HT-29 (cell line): ENCODE measurements at regions not wholly inside any gene's neighbourhood (a gene's known extent, or its start where the extent isn't known, plus 50 kb on each side); places are given as distances from the start of the nearest gene placed in this dataset.
A peak's percentile ranks its signal among the peaks of the same experiment; 100 is the strongest.

Experiments used
- DNase-seq: peaks from one replicate; pipeline ENCODE4 v3.0.0-alpha.2; 2015; ENCODE audit warnings: low spot score

DNA sequence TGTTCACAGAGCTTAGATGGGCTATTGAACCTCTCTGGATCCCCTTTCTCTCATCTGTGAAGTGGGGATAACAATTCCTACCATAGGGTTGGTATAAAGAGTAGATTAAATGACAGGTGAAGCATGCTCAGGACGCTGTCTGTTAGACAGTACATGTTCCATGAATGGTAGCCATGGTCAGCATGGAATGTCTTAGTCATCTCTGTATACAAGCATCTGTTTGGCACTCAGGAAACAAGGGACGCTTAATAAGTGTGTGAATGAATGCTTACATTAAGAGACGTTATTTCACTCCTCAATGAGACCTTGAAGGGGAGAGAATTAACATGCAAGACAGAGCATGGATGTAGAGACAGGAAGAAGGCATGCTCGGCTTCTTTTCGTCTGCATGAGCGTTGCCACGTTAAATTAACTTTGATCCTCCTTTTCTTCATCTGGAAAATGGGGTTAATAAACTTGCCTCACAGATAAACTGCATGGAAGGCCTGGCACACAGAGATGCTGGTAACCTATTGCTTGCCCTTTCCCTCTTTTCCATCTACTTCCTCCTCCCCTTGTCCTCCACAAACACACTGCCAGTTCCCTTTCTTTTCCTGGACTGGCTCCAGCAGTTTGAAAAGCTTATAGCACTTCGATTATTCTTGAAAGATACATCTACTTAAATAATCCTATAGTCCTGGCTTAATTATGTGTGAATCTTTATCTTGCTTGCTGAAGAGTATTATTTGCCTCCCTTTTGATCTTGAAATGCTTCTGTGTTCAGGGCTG lies 267.2 kb upstream of the MTNR1B start:
- DNase-seq = no peak

DNA sequence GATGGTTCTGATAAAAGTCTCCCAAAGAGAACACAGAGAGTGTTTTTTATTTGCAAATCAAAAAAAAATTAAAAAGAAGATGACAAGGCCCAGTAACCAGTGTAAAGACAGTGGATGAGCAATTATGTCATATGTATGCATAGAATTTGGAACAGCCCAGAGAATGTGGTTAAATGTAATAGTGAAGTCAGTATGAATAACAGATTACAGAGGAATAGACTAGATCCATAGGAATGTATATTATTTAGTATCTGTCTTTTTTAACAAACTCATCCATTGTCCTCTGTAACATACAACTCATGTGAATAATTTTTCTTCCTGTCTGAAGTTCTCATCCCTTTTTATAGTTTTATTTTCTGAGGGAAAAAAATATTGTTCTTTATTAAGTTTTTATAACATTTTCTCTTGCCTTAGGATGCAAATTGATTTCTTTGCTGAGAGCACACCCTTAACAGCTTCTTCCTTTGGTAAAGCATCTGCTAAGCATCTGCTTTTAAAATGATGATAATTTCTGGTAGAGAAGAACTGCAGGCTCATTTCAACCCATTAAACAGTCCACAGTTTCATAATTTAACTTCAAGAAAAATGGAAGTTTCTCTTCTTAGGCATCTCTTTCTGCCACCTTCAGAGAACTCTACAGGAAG lies 266.5 kb upstream of the MTNR1B start:
- no peak for DNase-seq

DNA sequence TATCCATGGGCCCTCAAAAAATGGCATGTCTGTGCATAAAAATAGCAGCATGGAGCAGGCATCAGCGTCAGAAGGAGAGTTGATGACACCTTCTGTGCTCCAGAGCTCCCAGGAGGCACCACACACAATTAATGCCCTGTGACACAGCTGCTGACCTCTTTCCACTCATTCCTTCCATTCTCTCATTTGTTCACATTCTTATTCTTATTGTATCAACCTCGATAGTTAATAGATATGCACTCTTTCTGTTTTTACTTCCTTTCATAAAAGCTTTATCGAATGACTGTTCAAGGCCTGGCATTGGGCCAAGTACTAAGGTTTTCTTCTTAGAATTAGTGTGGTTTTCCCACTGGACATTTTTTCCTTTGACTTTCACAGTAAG lies 266.0 kb upstream of the MTNR1B start:
- no peak for DNase-seq

DNA sequence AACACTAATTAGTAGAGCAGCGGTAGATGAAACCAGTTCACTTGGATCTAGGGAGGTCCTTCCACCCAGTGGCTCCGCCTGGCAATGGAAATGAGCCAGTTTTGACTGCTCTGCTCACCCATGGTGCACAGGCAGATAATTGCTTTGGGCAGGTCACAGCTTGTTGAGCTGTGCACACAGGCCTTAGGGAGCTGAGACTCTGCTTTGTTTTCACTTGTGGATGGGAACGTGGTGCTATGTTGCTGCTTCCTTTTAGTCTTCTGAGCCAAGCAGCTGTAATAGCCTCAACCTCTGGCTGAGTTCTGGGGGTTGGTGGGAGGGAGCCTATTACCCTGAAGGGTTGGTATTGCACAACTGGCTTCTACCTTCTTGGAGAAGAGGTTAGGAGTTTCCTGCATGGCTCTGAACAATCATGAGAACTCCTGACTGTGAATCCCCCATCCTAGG lies 262.3 kb upstream of the MTNR1B start:
- DNase-seq = no peak

DNA sequence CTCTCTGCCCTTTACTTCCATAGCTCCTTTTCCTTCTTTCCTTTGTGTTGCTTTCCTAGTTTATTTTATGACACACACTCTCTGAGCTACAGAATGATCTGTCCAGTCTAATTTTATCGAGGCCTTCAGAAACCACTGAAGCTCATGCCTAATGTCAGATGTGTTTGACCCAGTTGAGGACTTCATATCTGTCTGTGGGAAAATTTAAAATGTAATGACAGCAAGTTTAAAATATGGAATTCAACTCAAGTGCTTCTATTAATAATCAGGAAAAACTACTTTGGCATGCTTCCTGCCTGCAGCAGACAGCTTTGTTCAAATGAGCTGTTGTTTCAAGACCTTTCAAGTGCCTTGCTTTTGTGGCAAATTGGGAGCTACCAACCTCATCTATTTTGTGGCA lies 261.8 kb upstream of the MTNR1B start:
- no peak for DNase-seq

DNA sequence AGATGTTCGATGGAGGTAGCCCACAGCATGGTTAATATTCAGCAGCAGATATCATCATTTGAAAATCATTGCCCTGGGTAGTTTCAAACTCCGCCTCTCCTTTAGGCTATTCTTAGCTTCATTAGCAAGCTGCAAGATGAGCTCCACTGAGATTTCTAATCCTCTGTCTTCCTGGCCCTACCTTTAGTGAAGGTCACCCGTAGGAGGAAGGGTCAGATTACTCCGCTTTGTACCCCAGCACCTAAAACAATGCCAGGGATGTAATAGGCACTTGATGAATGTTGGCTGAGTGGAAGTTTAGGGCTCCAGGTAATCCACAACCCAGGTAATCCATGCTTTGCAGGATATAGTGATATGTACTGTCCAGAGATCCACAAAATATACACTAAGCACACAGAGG lies 260.1 kb upstream of the MTNR1B start:
- no peak for DNase-seq

DNA sequence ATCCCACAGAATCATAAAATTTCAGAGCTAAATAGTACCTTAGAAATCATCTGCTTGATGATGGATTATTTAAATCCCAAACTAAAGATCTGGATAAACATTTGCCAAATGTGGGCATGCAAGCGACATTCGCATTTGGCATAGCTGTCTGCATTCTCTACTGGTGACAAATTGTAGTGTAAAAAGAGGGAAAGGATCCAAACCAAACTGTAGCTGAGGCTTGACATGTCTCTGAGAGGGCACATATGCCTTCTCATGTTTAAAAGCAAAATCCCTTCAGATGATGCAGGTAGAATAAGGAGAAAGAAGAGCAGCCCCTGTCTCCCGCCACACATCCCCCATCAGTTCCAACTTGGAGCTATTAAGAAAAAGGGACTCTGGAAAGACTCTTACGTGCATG lies 257.5 kb upstream of the MTNR1B start:
- no peak for DNase-seq

DNA sequence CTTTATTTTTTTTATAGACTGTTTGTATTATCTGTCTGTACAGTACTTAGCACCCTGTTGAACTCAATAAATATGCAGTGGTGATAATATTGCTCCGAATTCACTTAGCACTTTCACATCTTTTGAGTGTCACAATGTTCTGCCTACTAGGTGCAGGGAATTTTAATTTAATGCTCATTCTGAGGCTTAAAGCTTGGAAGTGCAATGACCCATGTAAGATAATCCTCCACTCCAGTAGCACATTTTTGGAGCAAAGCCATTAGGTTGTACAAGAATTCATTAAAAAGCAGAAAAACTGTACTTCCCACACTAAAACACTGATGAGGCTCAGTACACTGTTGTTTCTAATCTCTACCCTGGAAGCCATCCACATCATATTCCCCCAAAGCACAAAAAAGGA lies 255.3 kb upstream of the MTNR1B start:
- no peak for DNase-seq

DNA sequence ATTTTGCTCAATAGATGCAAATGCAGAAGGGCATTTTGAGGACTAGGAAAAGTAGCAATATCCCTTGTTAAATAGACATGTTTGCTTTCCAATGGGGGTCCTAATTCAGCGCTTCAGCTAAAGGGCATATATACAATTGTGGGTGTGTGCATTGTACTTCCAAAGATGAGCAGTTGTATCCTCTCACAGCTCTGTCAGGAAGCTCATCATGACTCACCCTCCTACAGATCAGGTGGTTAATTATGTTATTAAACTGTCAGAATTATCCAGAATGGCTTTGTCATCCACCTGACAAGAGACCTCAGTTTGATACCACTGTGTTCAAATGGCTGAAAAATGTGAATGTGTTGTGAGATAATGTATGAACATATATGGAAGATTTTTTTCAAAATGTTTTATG lies 252.2 kb upstream of the MTNR1B start:
- no peak for DNase-seq

DNA sequence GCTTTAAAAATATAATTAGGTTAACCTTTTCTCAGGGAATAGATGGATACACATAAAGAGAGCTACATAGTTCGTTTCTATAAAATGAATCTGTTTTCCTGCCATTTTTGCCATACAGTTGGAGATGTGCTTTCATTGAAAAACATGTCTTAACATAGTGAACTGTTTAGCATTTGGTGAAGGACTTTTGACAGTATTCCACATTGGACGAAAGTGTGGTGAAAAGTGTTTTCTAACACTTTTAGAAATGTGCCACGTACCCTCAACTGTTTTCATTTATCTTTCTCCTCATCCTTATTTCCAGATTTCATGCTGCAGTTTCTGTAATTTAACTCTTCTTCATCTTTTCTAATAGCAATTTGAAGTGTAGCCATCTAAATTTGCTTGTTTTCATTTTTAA lies 249.1 kb upstream of the MTNR1B start:
- DNase-seq = no peak

DNA sequence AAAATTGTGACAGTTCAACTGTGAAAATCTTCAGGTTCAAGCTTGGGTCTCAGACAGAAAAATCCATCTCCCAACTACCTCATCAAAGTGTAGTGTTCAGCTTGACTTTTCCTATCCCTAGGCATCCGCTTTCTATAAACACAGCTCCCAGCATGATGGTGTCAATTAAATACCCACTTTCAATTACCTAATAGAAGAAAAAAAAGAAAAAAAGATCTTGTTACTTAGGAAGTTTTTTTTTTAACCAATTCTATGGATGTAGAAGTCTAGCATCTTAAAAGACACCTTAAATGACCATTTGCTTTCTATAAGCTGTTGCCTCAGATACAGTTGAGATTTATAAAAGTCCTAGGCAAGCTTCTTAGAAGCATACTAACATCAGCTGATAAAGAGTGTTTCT lies 244.1 kb upstream of the MTNR1B start:
- DNase-seq = no peak

DNA sequence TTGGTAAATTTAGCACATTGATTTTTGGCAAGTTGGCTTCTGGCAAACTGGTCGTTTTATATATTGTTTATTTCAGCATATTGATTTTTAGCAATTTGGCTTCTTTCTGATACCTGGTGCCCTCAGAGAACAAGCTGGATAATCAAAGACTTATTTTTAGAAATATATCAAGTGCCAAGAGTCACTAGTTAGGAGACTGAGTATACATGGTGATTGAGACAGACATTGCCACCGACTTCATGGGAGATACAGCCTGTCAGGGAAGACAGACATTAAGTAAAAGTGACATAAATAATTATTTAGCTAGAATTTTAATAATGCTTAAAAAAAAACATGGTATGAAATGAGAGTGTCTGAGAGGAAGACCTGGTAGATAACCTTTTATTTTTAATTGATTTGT lies 242.3 kb upstream of the MTNR1B start:
- DNase-seq = no peak

DNA sequence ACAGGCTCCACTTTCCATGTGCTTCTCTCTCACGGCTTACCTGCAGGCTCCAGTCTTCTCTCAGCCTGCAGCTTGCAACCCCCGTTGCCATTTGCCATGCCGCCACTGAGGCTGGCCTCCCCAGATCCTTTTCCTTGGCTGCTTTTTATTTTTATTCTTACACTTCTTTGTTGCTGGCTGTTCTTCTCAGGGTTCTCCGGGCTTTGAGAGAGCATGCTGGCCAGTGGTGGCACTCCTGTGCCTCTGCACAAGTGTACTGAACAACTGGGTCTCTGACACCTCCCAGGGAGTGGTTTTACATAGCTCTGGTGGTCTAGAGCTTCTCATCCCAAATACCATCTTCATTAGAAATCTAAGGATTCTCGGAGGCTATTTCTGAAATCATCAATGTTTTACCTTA lies 241.7 kb upstream of the MTNR1B start:
- DNase-seq = no peak

DNA sequence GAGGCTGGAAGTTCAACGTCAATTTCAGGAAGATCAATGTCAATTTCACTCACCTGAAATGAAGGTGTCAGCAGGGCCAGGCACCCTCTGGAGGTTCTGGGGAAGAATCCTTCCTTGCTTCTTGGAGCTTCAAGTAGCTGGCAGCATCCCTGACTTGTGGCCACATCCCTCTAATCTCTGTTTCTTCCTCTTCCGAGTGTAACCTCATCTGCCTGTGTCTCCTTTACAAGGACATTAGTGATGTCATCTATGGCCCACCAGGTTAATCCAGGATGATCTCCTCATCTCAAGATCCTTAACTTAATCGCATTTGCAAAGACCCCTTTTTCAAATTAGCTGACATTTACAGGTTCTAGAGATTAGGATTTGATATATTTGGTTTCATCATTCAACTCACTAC lies 240.8 kb upstream of the MTNR1B start:
- no peak for DNase-seq

DNA sequence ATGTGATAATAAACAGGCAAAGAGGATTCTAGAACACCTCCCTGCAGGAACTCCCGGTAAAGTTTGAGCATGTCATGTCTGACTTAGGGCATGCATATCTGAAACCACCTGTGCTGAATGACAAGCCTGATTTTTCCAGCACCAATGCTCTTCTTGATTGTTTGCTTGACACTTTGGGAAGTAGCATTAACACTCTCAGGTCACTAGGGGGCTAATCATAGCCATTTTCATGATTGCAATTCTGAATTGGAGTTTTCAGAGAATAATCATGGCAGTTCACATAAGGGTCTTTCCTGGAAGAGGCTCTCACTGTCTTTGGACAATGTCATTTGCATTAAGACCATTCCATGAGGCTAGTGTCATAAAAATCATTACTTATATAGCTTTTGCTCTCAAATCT lies 234.4 kb upstream of the MTNR1B start:
- peak; percentile 41 for DNase-seq

DNA sequence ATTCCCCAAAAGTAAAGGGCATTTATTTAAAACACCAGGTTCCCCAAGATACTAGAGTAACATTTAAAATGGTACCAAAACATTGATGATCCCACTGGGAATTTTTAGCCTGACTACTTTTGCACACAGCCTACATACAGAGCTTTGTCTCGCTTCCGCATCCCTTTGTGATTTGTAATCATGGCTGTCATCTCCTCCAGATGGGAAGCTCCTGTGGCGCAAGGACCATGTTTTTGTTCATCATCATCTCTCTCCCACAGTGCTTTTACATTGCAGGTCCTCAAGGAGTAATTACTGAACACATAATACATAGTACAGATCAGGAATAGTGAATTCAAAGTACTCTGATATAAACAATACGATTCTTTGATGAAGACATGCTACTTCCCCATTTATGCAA lies 231.2 kb upstream of the MTNR1B start:
- no peak for DNase-seq

DNA sequence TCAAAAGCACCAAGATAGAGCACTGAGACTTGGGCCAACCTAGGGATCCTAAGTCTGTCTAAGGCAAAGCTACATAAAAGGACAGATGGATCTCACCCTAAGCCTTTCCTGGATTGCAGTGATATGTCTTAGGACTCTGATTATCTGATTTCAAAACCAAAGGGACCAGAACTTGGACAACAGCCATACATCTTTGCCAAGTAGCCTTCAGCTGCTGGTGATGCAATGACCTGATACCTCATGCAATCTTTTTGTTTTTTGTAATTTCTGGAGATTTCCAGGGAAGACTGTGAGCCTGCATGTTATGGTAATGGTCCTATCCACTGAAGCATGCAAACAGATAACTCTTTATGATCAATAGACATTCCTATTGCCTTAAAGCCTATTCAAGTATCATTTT lies 230.4 kb upstream of the MTNR1B start:
- no peak for DNase-seq

DNA sequence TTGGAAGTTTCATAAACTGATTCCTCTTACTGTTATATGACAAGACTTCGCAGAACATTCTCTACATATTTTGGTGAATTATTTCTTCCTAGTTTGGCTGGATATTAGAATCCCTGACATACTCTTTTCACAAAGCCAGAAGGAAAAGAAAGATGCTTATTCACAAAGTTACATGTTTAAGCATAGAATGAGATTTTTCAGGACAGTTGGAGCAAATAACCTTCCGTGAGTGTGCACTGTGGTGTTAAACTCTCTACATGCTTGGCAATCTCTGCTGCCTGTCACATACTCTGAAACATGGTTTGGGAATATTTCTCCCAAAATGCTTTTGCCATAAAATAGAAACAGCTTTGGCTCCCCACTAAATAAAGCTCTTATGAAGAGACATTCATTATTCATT lies 230.0 kb upstream of the MTNR1B start:
- no peak for DNase-seq

DNA sequence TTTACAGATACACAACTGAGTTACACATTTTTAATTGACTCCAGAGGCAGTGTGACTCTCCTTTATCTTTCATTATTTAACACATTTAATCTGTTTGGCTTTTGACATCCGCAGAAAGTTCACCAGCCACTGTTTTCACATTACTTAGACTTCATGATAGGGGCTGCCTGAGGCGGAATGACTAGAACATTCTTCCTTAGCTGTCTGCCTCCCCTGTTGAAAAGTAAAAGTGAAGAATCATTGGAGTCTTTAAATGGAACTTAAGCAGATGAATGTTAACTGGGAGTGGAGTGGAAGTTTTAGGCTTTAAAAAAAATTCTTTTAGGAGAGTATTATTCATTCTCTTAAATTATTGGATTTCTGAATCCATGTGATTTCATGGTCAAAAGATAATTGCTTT lies 229.2 kb upstream of the MTNR1B start:
- no peak for DNase-seq

DNA sequence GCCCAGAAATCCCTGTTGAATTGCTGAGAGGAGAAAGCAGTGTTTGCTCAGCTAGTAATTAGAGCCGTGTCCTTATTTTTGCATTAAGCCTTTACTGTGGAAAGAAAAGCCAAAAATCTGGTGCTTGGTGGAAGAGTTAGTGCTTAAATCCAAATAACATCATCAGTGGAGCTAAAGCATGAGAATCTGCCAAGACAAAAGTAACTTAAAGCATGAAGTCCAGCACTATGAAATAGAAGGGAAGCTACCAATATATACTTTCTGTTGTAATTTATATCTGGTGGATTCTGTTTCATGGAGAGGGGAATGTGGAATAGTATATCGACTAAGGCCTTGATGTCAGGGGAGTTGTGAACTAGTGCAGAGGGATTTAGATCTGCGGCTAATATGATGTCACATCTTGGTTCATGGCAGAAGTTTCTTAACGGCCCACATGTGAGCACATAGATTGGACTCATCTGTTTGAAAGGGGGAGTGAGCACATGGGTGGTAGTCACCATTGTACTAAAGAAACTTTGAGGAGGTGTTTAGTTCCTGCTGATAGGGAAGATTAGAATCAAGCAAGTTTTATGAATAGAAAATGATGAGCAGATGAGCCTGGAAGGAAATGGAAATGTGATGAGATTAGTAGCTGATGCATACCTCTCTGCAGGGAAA lies 224.4 kb upstream of the MTNR1B start:
- no peak for DNase-seq

DNA sequence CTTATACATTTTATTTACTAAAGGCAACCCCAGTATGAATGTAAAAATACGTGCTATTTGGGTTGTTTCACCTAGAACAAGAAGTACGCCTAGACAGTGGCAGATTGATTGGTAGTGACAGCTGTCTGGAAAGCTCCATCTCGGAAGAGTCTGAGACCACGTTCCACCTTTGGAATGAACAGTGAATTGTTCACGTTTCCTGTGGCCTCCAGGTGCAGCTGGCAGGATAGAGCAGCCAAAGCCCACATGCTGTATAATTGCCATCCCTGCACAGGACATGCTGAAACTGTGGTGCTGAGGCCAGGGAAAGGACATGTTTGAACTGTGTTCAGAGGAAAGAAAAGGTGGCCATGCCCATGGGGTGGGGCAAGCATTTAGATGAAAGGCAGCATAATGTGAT lies 218.7 kb upstream of the MTNR1B start:
- no peak for DNase-seq

DNA sequence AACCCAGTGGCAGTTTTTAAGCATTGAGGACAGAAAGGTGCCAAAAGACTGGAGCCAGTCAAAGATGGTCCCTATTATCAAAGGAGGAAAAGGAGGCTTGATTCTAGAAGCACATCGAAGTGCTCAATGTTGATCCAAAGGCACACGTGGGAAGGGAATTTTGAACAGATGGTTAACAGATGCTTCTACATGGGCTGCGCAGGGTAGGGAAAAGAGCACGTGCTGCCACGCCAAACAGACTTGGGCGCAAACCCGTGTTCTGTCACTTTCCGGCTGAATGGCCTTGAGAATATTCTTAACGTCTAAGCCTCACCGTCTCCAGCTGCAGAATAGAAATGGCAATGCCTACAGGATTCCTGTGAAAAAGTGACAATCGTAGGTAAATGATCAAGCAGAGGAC lies 217.9 kb upstream of the MTNR1B start:
- DNase-seq = no peak

DNA sequence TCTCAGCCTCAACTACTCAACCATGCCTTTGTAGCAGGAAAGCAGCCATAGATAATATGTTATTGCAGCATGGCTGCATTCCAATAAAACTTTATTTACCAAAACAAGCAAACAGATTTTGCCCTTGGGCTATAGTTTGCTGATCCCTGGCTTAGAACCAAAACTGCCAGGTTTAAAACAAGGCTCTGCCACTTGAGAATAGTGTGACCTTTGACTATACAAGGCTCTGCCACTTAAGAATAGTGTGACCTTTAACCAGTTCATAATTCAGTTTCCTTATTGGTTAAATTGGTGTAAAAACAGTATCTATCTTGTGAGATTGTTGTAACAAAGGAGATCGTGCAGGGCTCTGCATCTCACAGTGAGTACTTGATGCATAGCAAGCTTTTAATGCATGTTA lies 217.3 kb upstream of the MTNR1B start:
- DNase-seq = no peak
